ENCODE measurements at regions not wholly inside any gene's neighbourhood (a gene's known extent, or its start where the extent isn't known, plus 50 kb on each side); places are given as distances from the start of the nearest gene placed in this dataset.

DNA sequence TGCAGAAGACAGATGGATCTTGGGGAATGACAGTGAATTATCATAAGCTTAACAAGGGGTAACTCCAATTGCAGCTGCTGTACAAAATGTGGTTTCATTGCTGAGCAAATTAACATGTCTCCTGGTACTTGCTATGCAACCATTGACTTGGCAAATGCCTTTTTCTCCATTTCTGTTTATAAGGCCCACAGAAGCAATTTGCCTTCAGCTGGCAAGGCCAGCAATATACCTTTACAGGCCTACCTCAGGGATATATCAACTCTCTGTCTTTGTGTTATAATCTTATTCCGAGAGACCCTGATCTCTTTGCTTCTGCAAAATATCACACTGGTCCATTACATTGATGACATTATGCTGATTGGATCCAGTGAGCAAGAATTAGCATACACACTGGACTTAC, 52.7 kb upstream of the KIAA0040 start:
- H3K27ac ChIP-seq (ENCODE audit: insufficient read depth, low read depth, low read length): no peak overlapping the region
- no peak overlapping the region for H3K9ac ChIP-seq (replicated peaks; ENCODE audit: extremely low read depth, insufficient read depth, low read length)
- H3K4me3 ChIP-seq (replicated peaks in 1 of 3; ENCODE audit: insufficient read depth in 1 of 3, low read depth in 1 of 3, low read length in 3 of 3): no peak overlapping the region
- H4K20me1 ChIP-seq (replicated peaks; ENCODE audit: control insufficient read depth, extremely low read depth, insufficient read depth, low read length): no peaks in the 10 kb centered on the region
- no TSS peak for BruUV-seq (replicated peaks)
- no peak overlapping the region for H3K4me2 ChIP-seq (ENCODE audit: insufficient read depth, low read length)
- FAIRE-seq: no peak
- no peaks in the 10 kb centered on the region for H3K4me1 ChIP-seq (ENCODE audit: control insufficient read depth, extremely low read depth, insufficient read depth, low read length)
- POLR2A ChIA-PET: no interaction called here
- no peaks in the 10 kb centered on the region for H3K36me3 ChIP-seq (ENCODE audit: control insufficient read depth in 2 of 2, extremely low read depth in 1 of 2, insufficient read depth in 2 of 2, low read length in 2 of 2)
- dilution Hi-C loops (cut with MboI; ENCODE audit: extremely low pct_ligation_motif_present, low sequenced_read_pairs): no loop called here
- TF ChIP-seq GATA2 (IDR thresholded peaks at IDR 0.05; ENCODE audit: insufficient read depth, insufficient read length, low read depth, low read length) (no peak), POLR2AphosphoS5 (IDR thresholded peaks at IDR 0.05; ENCODE audit: insufficient read depth, low read depth, low read length) (no peak), JUN (IDR thresholded peaks at IDR 0.05; ENCODE audit: borderline replicate concordance, insufficient read depth, insufficient read length, low read depth) (no peak), MAX (IDR thresholded peaks at IDR 0.05; ENCODE audit: insufficient read depth, insufficient read length) (no peak), FOS (IDR thresholded peaks at IDR 0.05; ENCODE audit: borderline replicate concordance, insufficient read depth, low read length) (no peak), CTCF (IDR thresholded peaks at IDR 0.05; ENCODE audit: extremely low read depth in 1 of 2, insufficient read depth in 1 of 2, low read depth in 1 of 2, low read length in 2 of 2) (no peak), MYC (IDR thresholded peaks at IDR 0.05; ENCODE audit: low read depth, low read length) (no peak), EZH2 (IDR thresholded peaks at IDR 0.05; ENCODE audit: borderline replicate concordance, low read depth, low read length, severe bottlenecking) (no peak), POLR2A (IDR thresholded peaks at IDR 0.05; ENCODE audit: low read depth, low read length) (no peak)
- CTCF ChIA-PET: no interaction called here
- H3K9me3 ChIP-seq (replicated peaks; ENCODE audit: control insufficient read depth, insufficient read depth, low read length): no peaks in the 10 kb centered on the region
- intact Hi-C loops (cut with micrococcal nuclease): no loop called here
- H3K79me2 ChIP-seq (ENCODE audit: control insufficient read depth, insufficient read depth, low read length): no peaks in the 10 kb centered on the region
- H2AFZ ChIP-seq (ENCODE audit: low read depth, low read length): no peak overlapping the region
- peaks cover 0 to 1% of the 10 kb centered on the region in 2 experiments for H3K27me3 ChIP-seq (ENCODE audit: control insufficient read depth in 2 of 2, insufficient read depth in 2 of 2, low read length in 2 of 2)
- no peak for DNase-seq (ENCODE audit: low read depth, low spot score)
- H3K9me1 ChIP-seq (replicated peaks; ENCODE audit: control insufficient read depth, extremely low read depth, insufficient read depth, low read length): no peaks in the 10 kb centered on the region

Data from endothelial cell of umbilical vein (primary cell).